SK-N-SH (cell line): ENCODE measurements at regions not wholly inside any gene's neighbourhood (a gene's known extent, or its start where the extent isn't known, plus 50 kb on each side); places are given as distances from the start of the nearest gene placed in this dataset.

Experiments used
- CTCF ChIA-PET: fragments of 300-600, 350-600 bp; formaldehyde crosslinking; extraction: SDS; loops from one replicate; lab custom pipeline; 2021; lab: Yijun Ruan, JAX
- POLR2A ChIA-PET: fragments of 350-600 bp; sonication (Branson Sonifier 250); formaldehyde crosslinking; extraction: SDS; loops from one replicate; lab custom pipeline; 2020; ENCODE audit warnings: antibody characterized with exemption, inconsistent platforms; lab: Yijun Ruan, JAX
- DNase-seq: peaks from one replicate; pipeline ENCODE4 v3.0.0; 2012
- H2AFZ ChIP-seq: fragments of 200-600 bp; sonication (generic); 2 replicates; pipeline ENCODE4 v1.8.1; 2016; ENCODE audit warnings: antibody characterized with exemption, mild to moderate bottlenecking, low read depth
- H3F3A ChIP-seq: fragments of 200-600 bp; sonication (generic); replicated peaks from 2 replicates; pipeline ENCODE3; 2016; ENCODE audit warnings: antibody characterized with exemption, mild to moderate bottlenecking; ENCODE audit not compliant: insufficient read depth
- H3K27ac ChIP-seq, 2 experiments: fragments of 200-500 bp in 1 of 2; fragments of 200-600 bp in 1 of 2; sonication (Bioruptor generic) in 1 of 2; sonication (generic), shearing (Covaris generic) in 1 of 2; 2 replicates each; pipeline versions ENCODE4 v1.5.1 to v1.6.1; 2014 to 2016; ENCODE audit warnings: low read depth in 2 of 2, inconsistent platforms in 1 of 2, low read length in 1 of 2, mild to moderate bottlenecking in 1 of 2, mixed read lengths in 1 of 2
- H3K27me3 ChIP-seq: fragments of 200-600 bp; sonication (generic), shearing (Covaris generic); 2 replicates; pipeline ENCODE4 v1.6.1; 2016; ENCODE audit warnings: mixed run types; ENCODE audit not compliant: insufficient read depth
- H3K36me3 ChIP-seq, 2 experiments: fragments of 200-500 bp in 1 of 2; fragments of 200-600 bp in 1 of 2; sonication (Bioruptor generic) in 1 of 2; sonication (generic) in 1 of 2; replicated peaks in 1 of 2; 2 replicates each; pipeline versions ENCODE3 to v1.5.1; 2014 to 2016; ENCODE audit warnings: low read length in 1 of 2, mild to moderate bottlenecking in 1 of 2; ENCODE audit not compliant: insufficient read depth in 2 of 2, control insufficient read depth in 1 of 2
- H3K4me1 ChIP-seq, 2 experiments: fragments of 200-500 bp in 1 of 2; fragments of 200-600 bp in 1 of 2; sonication (Bioruptor generic) in 1 of 2; sonication (generic), shearing (Covaris generic) in 1 of 2; 2 replicates each; pipeline versions ENCODE4 v1.5.1 to v1.6.1; 2014 to 2016; ENCODE audit warnings: low read depth in 1 of 2, low read length in 1 of 2, mixed run types in 1 of 2; ENCODE audit not compliant: insufficient read depth in 2 of 2, control insufficient read depth in 1 of 2
- H3K4me2 ChIP-seq: fragments of 200-600 bp; sonication (generic), shearing (Covaris generic); 2 replicates; pipeline ENCODE4 v1.6.1; 2017; ENCODE audit warnings: mixed run types
- H3K4me3 ChIP-seq, 2 experiments: fragments of 200-500 bp in 1 of 2; fragments of 200-600 bp in 1 of 2; sonication (Bioruptor generic) in 1 of 2; sonication (generic), shearing (Covaris generic) in 1 of 2; 2 replicates each; pipeline versions ENCODE4 v1.5.1 to v1.8.1; 2014 to 2016; ENCODE audit warnings: low read depth in 2 of 2, inconsistent platforms in 1 of 2, low read length in 1 of 2, mild to moderate bottlenecking in 1 of 2, mixed read lengths in 1 of 2, moderate library complexity in 1 of 2
- H3K79me2 ChIP-seq: fragments of 200-600 bp; sonication (generic); 2 replicates; pipeline ENCODE4 v1.8.1; 2017; ENCODE audit warnings: mild to moderate bottlenecking; ENCODE audit not compliant: insufficient read depth
- H3K9ac ChIP-seq: fragments of 200-600 bp; sonication (generic); 2 replicates; pipeline ENCODE4 v1.6.1; 2017; ENCODE audit warnings: mixed run types
- H3K9me2 ChIP-seq: fragments of 200-600 bp; sonication (generic); 2 replicates; pipeline ENCODE4 v1.6.1; 2017; ENCODE audit warnings: mixed run types
- H3K9me3 ChIP-seq: fragments of 200-600 bp; sonication (generic); 2 replicates; pipeline ENCODE4 v1.6.1; 2017; ENCODE audit warnings: mixed run types, mild to moderate bottlenecking, moderate library complexity
- H4K20me1 ChIP-seq: fragments of 200-600 bp; sonication (generic); 2 replicates; pipeline ENCODE4 v1.6.1; 2017; ENCODE audit warnings: mild to moderate bottlenecking, mixed run types; ENCODE audit not compliant: insufficient read depth
- CHD2 ChIP-seq: fragments of 150-350 bp; IDR thresholded peaks from 2 replicates; pipeline ENCODE4 v1.6.1; 2018; ENCODE audit warnings: low read length; ENCODE audit not compliant: partially characterized antibody
- ELF1 ChIP-seq: IDR thresholded peaks from 2 replicates; pipeline ENCODE4 v1.4.0; 2012
- EZH2phosphoT487 ChIP-seq: fragments of 200-600 bp; sonication (generic); IDR thresholded peaks from 2 replicates; pipeline ENCODE4 v1.6.1; 2017; ENCODE audit warnings: low read depth, mixed run types, mild to moderate bottlenecking, antibody characterized with exemption, moderate library complexity, borderline replicate concordance
- FOSL2 ChIP-seq: IDR thresholded peaks from 2 replicates; pipeline ENCODE4 v1.4.0; 2012; ENCODE audit warnings: low read depth, mild to moderate bottlenecking, moderate library complexity, borderline replicate concordance
- FOXM1 ChIP-seq: IDR thresholded peaks from 2 replicates; pipeline ENCODE4 v1.4.0; 2012; ENCODE audit warnings: low read depth, mild to moderate bottlenecking
- IRF3 ChIP-seq: fragments of 150-350 bp; IDR thresholded peaks from 2 replicates; pipeline ENCODE4 v1.6.1; 2016; ENCODE audit warnings: mild to moderate bottlenecking, low read depth, low read length
- JUND ChIP-seq: IDR thresholded peaks from 2 replicates; pipeline ENCODE4 v1.4.0; 2012
- MEF2A ChIP-seq: IDR thresholded peaks from 2 replicates; pipeline ENCODE4 v1.4.0; 2012; ENCODE audit warnings: low read depth, borderline replicate concordance
- MXI1 ChIP-seq: IDR thresholded peaks from 2 replicates; pipeline ENCODE4 v1.6.1; 2012; ENCODE audit warnings: mild to moderate bottlenecking, low read depth, low read length, improper control_type of control experiment
- PBX3 ChIP-seq: IDR thresholded peaks from 2 replicates; pipeline ENCODE4; 2012
- POLR2AphosphoS5 ChIP-seq: IDR thresholded peaks from 2 replicates; pipeline ENCODE4 v1.6.1; 2012; ENCODE audit warnings: low read depth, low read length
- RAD21 ChIP-seq: IDR thresholded peaks from 2 replicates; pipeline ENCODE4 v1.6.1; 2012; ENCODE audit warnings: mild to moderate bottlenecking, low read length
- TAF1 ChIP-seq: IDR thresholded peaks from 2 replicates; pipeline ENCODE4 v1.6.1; 2012; ENCODE audit warnings: low read depth, mild to moderate bottlenecking, low read length, moderate library complexity, borderline replicate concordance
- YY1 ChIP-seq: IDR thresholded peaks from 2 replicates; pipeline ENCODE4 v1.4.0; 2012; ENCODE audit warnings: low read depth, mild to moderate bottlenecking
- WGBS: methylation state at CpG from one replicate; pipeline ENCODE4 v1.1.6; 2017; ENCODE audit warnings: low lambda C conversion rate; 5-methylcytosine and 5-hydroxymethylcytosine counted together

- TF ChIP-seq CHD2: no peak
- TF ChIP-seq ELF1: no peak
- TF ChIP-seq EZH2phosphoT487: no peak
- no peak for TF ChIP-seq PBX3
- TF ChIP-seq IRF3: no peak
- no peak overlapping the region for H3K27ac ChIP-seq
- H3F3A ChIP-seq: no peaks in the 10 kb centered on the region
- no peaks in the 10 kb centered on the region for H3K9me3 ChIP-seq
- H2AFZ ChIP-seq: no peak overlapping the region
- DNase-seq: no peak
- H3K4me3 ChIP-seq: no peak overlapping the region
- no peaks in the 10 kb centered on the region for H3K9me2 ChIP-seq
- WGBS: 81% methylated on average over 1 of the region's 1 CpG
- no peaks in the 10 kb centered on the region for H3K36me3 ChIP-seq
- no peak overlapping the region for H3K4me2 ChIP-seq
- H3K4me1 ChIP-seq: peaks cover 0 to 8% of the 10 kb centered on the region in 2 experiments; a peak in 1 of 4 replicates
- ChIA-PET POLR2A (no interaction called here), CTCF (no interaction called here)
- no peaks in the 10 kb centered on the region for H3K27me3 ChIP-seq
- H4K20me1 ChIP-seq: no peaks in the 10 kb centered on the region
- no peak overlapping the region for H3K9ac ChIP-seq
- no peaks in the 10 kb centered on the region for H3K79me2 ChIP-seq
These were observed 85.2 kb downstream of the IGLL1 start for GRCh38 chr22:23494930-23495266.

GRCh38 chr22:23485490-23485889, 94.6 kb downstream of the IGLL1 start:
- Histone ChIP-seq H3K9me3 (no peaks in the 10 kb centered on the region), H3K4me2 (no peak overlapping the region), H3K4me1 (no peaks in the 10 kb centered on the region), H3K27me3 (0 out of 2 replicates have a peak, but pooled peaks cover 8% of the 10 kb centered on the region), H3K27ac (no peak overlapping the region)
- CTCF ChIA-PET: interaction anchor here (0.6 to 1.2 kb wide), 2 partner anchors 11 to 19 kb away, joined by 3 to 4 read pairs; no protein-coding TSS in a partner anchor
- DNase-seq: no peak
- TF ChIP-seq TAF1 (no peak), FOXM1 (no peak), MXI1 (no peak), IRF3 (no peak), YY1 (no peak), RAD21 (no peak), POLR2AphosphoS5 (no peak), MEF2A (no peak), CHD2 (no peak), FOSL2 (no peak), JUND (no peak)
- TF ChIP-seq, all 33 proteins: peak for 0
- Histone ChIP-seq H3K79me2 (no peaks in the 10 kb centered on the region), H3K4me3 (no peak overlapping the region), H3K9me2 (no peaks in the 10 kb centered on the region), H3F3A (no peaks in the 10 kb centered on the region), H2AFZ (no peak overlapping the region), H3K36me3 (no peaks in the 10 kb centered on the region), H4K20me1 (no peaks in the 10 kb centered on the region), H3K9ac (no peak overlapping the region)
- 32% methylated on average over 4 of the region's 4 CpGs for WGBS
- POLR2A ChIA-PET: no interaction called here
